PC-3 (cell line): ENCODE measurements at regions not wholly inside any gene's neighbourhood (a gene's known extent, or its start where the extent isn't known, plus 50 kb on each side); places are given as distances from the start of the nearest gene placed in this dataset.

Source experiments
- EZH2 ChIP-seq: fragments of 300-600 bp; sonication (generic); IDR thresholded peaks from one replicate; pipeline ENCODE4 v1.6.1; 2017; ENCODE audit warnings: antibody characterized with exemption, mild to moderate bottlenecking, low read length; ENCODE audit not compliant: unreplicated experiment
- EZH2phosphoT487 ChIP-seq: fragments of 300-600 bp; sonication (generic); IDR thresholded peaks from 2 replicates; pipeline ENCODE4 v1.6.1; 2018; ENCODE audit warnings: mild to moderate bottlenecking, antibody characterized with exemption, low read length, borderline replicate concordance
- TF ChIP-seq, protein P1 (sequence below): fragments of 300-600 bp; sonication (generic); conservative IDR thresholded peaks from 2 replicates; pipeline ENCODE4 v1.5.1; 2017; ENCODE audit warnings: antibody characterized with exemption, low read depth, mild to moderate bottlenecking, low read length

DNA sequence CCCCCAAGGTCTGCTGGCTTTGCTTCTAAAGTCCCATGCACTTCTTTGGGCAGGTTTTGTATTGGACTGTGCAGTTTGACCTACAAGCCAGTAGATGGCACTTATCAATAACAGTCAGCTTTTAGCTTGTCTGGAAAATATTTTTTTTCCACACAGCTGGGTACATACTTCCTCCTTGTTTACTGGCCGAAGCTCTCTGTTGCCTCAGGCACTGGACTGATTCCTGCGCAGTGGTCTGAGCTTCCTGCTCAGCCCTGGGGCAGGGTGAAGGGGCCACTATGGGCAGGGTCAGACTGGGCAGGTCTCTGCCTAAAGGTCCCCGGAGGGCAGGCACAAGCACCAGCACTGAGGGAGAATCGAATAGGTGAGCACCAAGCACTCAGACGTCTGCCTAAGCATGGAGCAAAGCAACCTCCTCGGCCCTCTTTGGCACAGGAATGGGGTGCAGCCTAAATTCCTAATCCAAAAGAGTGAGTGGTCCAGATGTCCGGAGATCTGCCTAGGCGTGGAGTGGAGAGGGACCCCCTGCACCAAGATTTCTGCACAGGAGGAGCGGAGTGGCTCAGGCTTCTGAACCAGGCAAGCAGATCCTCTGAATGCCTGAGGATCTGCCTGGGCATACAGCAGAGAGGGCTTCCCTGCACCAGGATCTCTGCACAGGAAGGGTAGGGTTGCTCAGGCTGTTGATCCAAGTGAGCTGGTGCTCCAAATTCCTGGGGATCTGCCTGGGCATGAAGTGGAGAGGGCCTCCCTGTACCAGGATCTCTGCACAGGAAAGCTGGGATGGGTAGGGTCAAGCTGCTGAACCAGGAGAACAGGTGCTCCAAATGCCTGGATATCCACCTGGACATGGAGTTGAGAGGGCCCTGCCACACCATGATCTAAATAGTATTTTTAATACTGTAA lies 105.9 kb upstream of the C11orf58 start:
- TF ChIP-seq EZH2 (no peak), EZH2phosphoT487 (no peak)
- TF ChIP-seq, protein P1, sequence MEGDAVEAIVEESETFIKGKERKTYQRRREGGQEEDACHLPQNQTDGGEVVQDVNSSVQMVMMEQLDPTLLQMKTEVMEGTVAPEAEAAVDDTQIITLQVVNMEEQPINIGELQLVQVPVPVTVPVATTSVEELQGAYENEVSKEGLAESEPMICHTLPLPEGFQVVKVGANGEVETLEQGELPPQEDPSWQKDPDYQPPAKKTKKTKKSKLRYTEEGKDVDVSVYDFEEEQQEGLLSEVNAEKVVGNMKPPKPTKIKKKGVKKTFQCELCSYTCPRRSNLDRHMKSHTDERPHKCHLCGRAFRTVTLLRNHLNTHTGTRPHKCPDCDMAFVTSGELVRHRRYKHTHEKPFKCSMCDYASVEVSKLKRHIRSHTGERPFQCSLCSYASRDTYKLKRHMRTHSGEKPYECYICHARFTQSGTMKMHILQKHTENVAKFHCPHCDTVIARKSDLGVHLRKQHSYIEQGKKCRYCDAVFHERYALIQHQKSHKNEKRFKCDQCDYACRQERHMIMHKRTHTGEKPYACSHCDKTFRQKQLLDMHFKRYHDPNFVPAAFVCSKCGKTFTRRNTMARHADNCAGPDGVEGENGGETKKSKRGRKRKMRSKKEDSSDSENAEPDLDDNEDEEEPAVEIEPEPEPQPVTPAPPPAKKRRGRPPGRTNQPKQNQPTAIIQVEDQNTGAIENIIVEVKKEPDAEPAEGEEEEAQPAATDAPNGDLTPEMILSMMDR = peak; percentile 69
